Smooth muscle cell (in vitro differentiated cells): ENCODE measurements at regions not wholly inside any gene's neighbourhood (a gene's known extent, or its start where the extent isn't known, plus 50 kb on each side); places are given as distances from the start of the nearest gene placed in this dataset.

ENCODE experiments used
- DNase-seq: peaks from one replicate; lab custom pipeline; 2025; ENCODE audit not compliant: unreplicated experiment; lab: John Stamatoyannopoulos, UW
- H2AFZ ChIP-seq: fragments of 200-600 bp; sonication (generic); 2 replicates; pipeline ENCODE4 v1.6.0; 2016; ENCODE audit warnings: antibody characterized with exemption, low read depth, mild to moderate bottlenecking
- H3F3A ChIP-seq: fragments of 200-600 bp; sonication (generic); 2 replicates; pipeline ENCODE4 v1.6.0; 2017; ENCODE audit warnings: antibody characterized with exemption, low read depth
- H3K27ac ChIP-seq: fragments of 200-600 bp; sonication (generic); 2 replicates; pipeline ENCODE4 v1.5.1; 2016; ENCODE audit warnings: low read depth, mild to moderate bottlenecking
- H3K27me3 ChIP-seq: fragments of 200-600 bp; sonication (generic); 2 replicates; pipeline ENCODE4 v1.6.1; 2016; ENCODE audit warnings: low read depth, mild to moderate bottlenecking
- H3K36me3 ChIP-seq: fragments of 200-600 bp; sonication (generic); 2 replicates; pipeline ENCODE4 v1.5.1; 2016; ENCODE audit warnings: low read depth
- H3K4me1 ChIP-seq: fragments of 200-600 bp; sonication (generic); 2 replicates; pipeline ENCODE4 v1.5.1; 2016; ENCODE audit warnings: low read depth
- H3K4me2 ChIP-seq: fragments of 200-600 bp; sonication (generic); 2 replicates; pipeline ENCODE4 v1.6.0; 2016; ENCODE audit warnings: mild to moderate bottlenecking
- H3K4me3 ChIP-seq: fragments of 200-600 bp; sonication (generic); 2 replicates; pipeline ENCODE4 v1.5.1; 2016; ENCODE audit warnings: mild to moderate bottlenecking
- H3K79me2 ChIP-seq: fragments of 200-600 bp; sonication (generic); 2 replicates; pipeline ENCODE4 v1.6.0; 2016; ENCODE audit warnings: low read depth, mild to moderate bottlenecking
- H3K9ac ChIP-seq: fragments of 200-600 bp; sonication (generic); 2 replicates; pipeline ENCODE4 v1.6.0; 2016; ENCODE audit warnings: low read depth
- H3K9me3 ChIP-seq: fragments of 200-600 bp; sonication (generic); replicated peaks from 2 replicates; pipeline ENCODE4 v1.5.1; 2016; ENCODE audit warnings: low read depth
- H4K20me1 ChIP-seq: fragments of 200-600 bp; sonication (generic); 2 replicates; pipeline ENCODE4 v1.6.0; 2016; ENCODE audit warnings: low read depth
- CTCF ChIP-seq: fragments of 200-600 bp; sonication (generic); IDR thresholded peaks from 2 replicates; pipeline ENCODE4 v1.5.1; 2017; ENCODE audit warnings: borderline replicate concordance, mild to moderate bottlenecking, antibody characterized with exemption; ENCODE audit not compliant: insufficient read depth, poor library complexity, severe bottlenecking
- WGBS: methylation state at CpG from one replicate; pipeline ENCODE4 v1.1.7; 2016; ENCODE audit warnings: low lambda C conversion rate; 5-methylcytosine and 5-hydroxymethylcytosine counted together

GRCh38 chr12:24014915-24015832 is 65.7 kb upstream of the SOX5 start:
- WGBS = 88% methylated on average over 10 of the region's 10 CpGs
- Histone ChIP-seq H2AFZ (no peak overlapping the region), H3K36me3 (no peaks in the 10 kb centered on the region), H3K4me1 (peaks cover 42% of the 10 kb centered on the region), H3K4me2 (no peak overlapping the region), H4K20me1 (no peaks in the 10 kb centered on the region), H3K27ac (no peak overlapping the region), H3K9me3 (no peaks in the 10 kb centered on the region), H3K27me3 (no peaks in the 10 kb centered on the region), H3K4me3 (no peak overlapping the region), H3K79me2 (peaks cover 8% of the 10 kb centered on the region), H3F3A (no peaks in the 10 kb centered on the region), H3K9ac (no peak overlapping the region)
- no peak for TF ChIP-seq CTCF
- no peak for DNase-seq

DNA sequence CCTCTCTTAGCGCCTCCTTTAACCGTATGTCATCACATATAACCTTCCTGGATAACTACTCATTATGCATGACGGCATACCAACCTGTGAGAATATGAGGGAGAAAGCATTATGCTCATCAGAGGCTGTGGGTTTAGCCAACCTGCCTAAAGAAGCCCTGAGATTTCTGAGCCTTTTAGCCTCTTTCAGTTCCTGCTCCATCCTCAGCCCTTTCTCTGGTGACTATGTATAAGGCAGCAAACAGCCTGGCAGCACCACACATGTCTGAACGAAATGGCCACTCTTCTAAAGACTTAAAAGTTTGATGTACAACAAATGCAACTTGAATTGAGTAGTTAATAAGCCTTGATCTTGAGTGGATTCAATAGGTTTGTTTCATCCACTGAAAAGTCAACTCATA is 64.8 kb upstream of the SOX5 start:
- no peak for DNase-seq
- Histone ChIP-seq H3F3A (no peaks in the 10 kb centered on the region), H3K4me2 (no peak overlapping the region), H3K36me3 (no peaks in the 10 kb centered on the region), H3K4me1 (peaks cover 37% of the 10 kb centered on the region), H3K9me3 (no peaks in the 10 kb centered on the region), H3K27ac (no peak overlapping the region), H2AFZ (no peak overlapping the region), H4K20me1 (no peaks in the 10 kb centered on the region), H3K79me2 (peaks cover 8% of the 10 kb centered on the region), H3K27me3 (no peaks in the 10 kb centered on the region), H3K9ac (no peak overlapping the region), H3K4me3 (no peak overlapping the region)
- no peak for TF ChIP-seq CTCF
- WGBS = 93% methylated on average over 4 of the region's 4 CpGs

- no peak for DNase-seq
Observed at GRCh38 chr12:24012528-24012927, 63.1 kb upstream of the SOX5 start.

More at GRCh38 chr12:24012528-24012927, 63.1 kb upstream of the SOX5 start:
- Histone ChIP-seq H3K4me3 (no peak overlapping the region), H3K4me2 (no peak overlapping the region), H3K9me3 (no peaks in the 10 kb centered on the region), H2AFZ (no peak overlapping the region), H4K20me1 (no peaks in the 10 kb centered on the region), H3K27ac (no peak overlapping the region), H3K9ac (no peak overlapping the region), H3K27me3 (no peaks in the 10 kb centered on the region), H3K36me3 (no peaks in the 10 kb centered on the region), H3K4me1 (peaks cover 37% of the 10 kb centered on the region), H3K79me2 (no peaks in the 10 kb centered on the region), H3F3A (peaks cover 4% of the 10 kb centered on the region)
- WGBS = 89% methylated on average over 1 of the region's 1 CpG
- peak; percentile 8 for TF ChIP-seq CTCF
